Activated CD4-positive, alpha-beta T cell treated with anti-CD3 and anti-CD28 coated beads, Interleukin-2, amount 10 ng/mL, durations not matched to agents 24 days and 14 days (primary cell): ENCODE measurements at regions not wholly inside any gene's neighbourhood (a gene's known extent, or its start where the extent isn't known, plus 50 kb on each side); places are given as distances from the start of the nearest gene placed in this dataset.

Source experiments
- DNase-seq: peaks from one replicate; pipeline ENCODE4 v3.0.0; 2022
- H3K27ac Mint-ChIP-seq: one replicate; pipeline ENCODE4 v1.8.0; 2022; ENCODE audit warnings: mild to moderate bottlenecking, mixed read lengths
- H3K27me3 Mint-ChIP-seq: one replicate; pipeline ENCODE4 v1.8.0; 2022; ENCODE audit warnings: mixed read lengths
- H3K36me3 Mint-ChIP-seq: one replicate; pipeline ENCODE4 v1.8.0; 2022; ENCODE audit warnings: low read depth, mild to moderate bottlenecking, mixed read lengths
- H3K4me1 Mint-ChIP-seq: one replicate; pipeline ENCODE4 v1.8.0; 2021; ENCODE audit warnings: mixed read lengths
- H3K4me3 Mint-ChIP-seq: one replicate; pipeline ENCODE4 v1.8.0; 2022; ENCODE audit warnings: mild to moderate bottlenecking, moderate library complexity, mixed read lengths
- H3K9me3 Mint-ChIP-seq: one replicate; pipeline ENCODE4 v1.8.0; 2021; ENCODE audit warnings: mixed read lengths
- intact Hi-C: fragments of 100-400 bp; cut with micrococcal nuclease; formaldehyde crosslinking; loops from one replicate; pipeline ENCODE4 v1.15.1; 2023

GRCh38 chr6:121838842-121839241 lies 403.4 kb downstream of the GJA1 start:
- H3K27ac Mint-ChIP-seq = no peak overlapping the region
- H3K27me3 Mint-ChIP-seq = no peaks in the 10 kb centered on the region
- intact Hi-C loops = no loop called here
- H3K4me1 Mint-ChIP-seq = no peaks in the 10 kb centered on the region
- H3K4me3 Mint-ChIP-seq = no peak overlapping the region
- peaks cover 5% of the 10 kb centered on the region for H3K9me3 Mint-ChIP-seq
- no peaks in the 10 kb centered on the region for H3K36me3 Mint-ChIP-seq
- no peak for DNase-seq

- intact Hi-C loops = no loop called here
Measured at GRCh38 chr6:121839896-121840295, 404.4 kb downstream of the GJA1 start.

GRCh38 chr6:121844898-121845297 lies 409.5 kb downstream of the GJA1 start:
- intact Hi-C loops = no loop called here
- Mint-ChIP-seq H3K4me1 (no peaks in the 10 kb centered on the region), H3K4me3 (no peak overlapping the region), H3K9me3 (no peaks in the 10 kb centered on the region), H3K36me3 (no peaks in the 10 kb centered on the region), H3K27me3 (no peaks in the 10 kb centered on the region), H3K27ac (no peak overlapping the region)
- DNase-seq = no peak

More at GRCh38 chr6:121839896-121840295, 404.4 kb downstream of the GJA1 start:
- H3K36me3 Mint-ChIP-seq = no peaks in the 10 kb centered on the region
- no peaks in the 10 kb centered on the region for H3K4me1 Mint-ChIP-seq
- no peak for DNase-seq
- peaks cover 2% of the 10 kb centered on the region for H3K9me3 Mint-ChIP-seq
- no peak overlapping the region for H3K27ac Mint-ChIP-seq
- no peaks in the 10 kb centered on the region for H3K27me3 Mint-ChIP-seq
- H3K4me3 Mint-ChIP-seq = no peak overlapping the region

- no peaks in the 10 kb centered on the region for H3K36me3 Mint-ChIP-seq
- no peak overlapping the region for H3K27ac Mint-ChIP-seq
- H3K4me3 Mint-ChIP-seq = no peak overlapping the region
- no peaks in the 10 kb centered on the region for H3K4me1 Mint-ChIP-seq
- H3K9me3 Mint-ChIP-seq = no peaks in the 10 kb centered on the region
- no peaks in the 10 kb centered on the region for H3K27me3 Mint-ChIP-seq
- intact Hi-C loops = loop anchor here (2.0 kb wide), 1 partner anchor 417 kb away; no protein-coding TSS in a partner anchor
- DNase-seq = no peak
Measured at GRCh38 chr6:121847806-121848522, 412.5 kb downstream of the GJA1 start.

- DNase-seq = no peak
- H3K4me1 Mint-ChIP-seq = no peaks in the 10 kb centered on the region
- H3K36me3 Mint-ChIP-seq = no peaks in the 10 kb centered on the region
- intact Hi-C loops = loop anchor here (2.0 kb wide), 1 partner anchor 418 kb away; no protein-coding TSS in a partner anchor
- no peak overlapping the region for H3K4me3 Mint-ChIP-seq
- H3K27ac Mint-ChIP-seq = no peak overlapping the region
- no peaks in the 10 kb centered on the region for H3K9me3 Mint-ChIP-seq
- no peaks in the 10 kb centered on the region for H3K27me3 Mint-ChIP-seq
Measured at GRCh38 chr6:121848523-121849255, 413.2 kb downstream of the GJA1 start.

GRCh38 chr6:121849477-121849876 lies 414.0 kb downstream of the GJA1 start:
- H3K4me1 Mint-ChIP-seq = no peaks in the 10 kb centered on the region
- no peak overlapping the region for H3K27ac Mint-ChIP-seq
- no peaks in the 10 kb centered on the region for H3K36me3 Mint-ChIP-seq
- intact Hi-C loops = loop anchor here (2.0 kb wide), 1 partner anchor 419 kb away; no protein-coding TSS in a partner anchor
- no peak overlapping the region for H3K4me3 Mint-ChIP-seq
- H3K27me3 Mint-ChIP-seq = no peaks in the 10 kb centered on the region
- H3K9me3 Mint-ChIP-seq = no peaks in the 10 kb centered on the region
- peak; percentile 77 for DNase-seq

GRCh38 chr6:121851056-121851455 lies 415.6 kb downstream of the GJA1 start:
- no peak overlapping the region for H3K4me3 Mint-ChIP-seq

GRCh38 chr6:121853686-121854085 lies 418.2 kb downstream of the GJA1 start:
- no peak for DNase-seq
- Mint-ChIP-seq H3K9me3 (no peaks in the 10 kb centered on the region), H3K27me3 (no peaks in the 10 kb centered on the region), H3K27ac (no peak overlapping the region), H3K4me1 (no peaks in the 10 kb centered on the region), H3K4me3 (no peak overlapping the region), H3K36me3 (no peaks in the 10 kb centered on the region)
- intact Hi-C loops = loop anchor here (5.0 kb wide), 1 partner anchor 796 kb away; no protein-coding TSS in a partner anchor

More at GRCh38 chr6:121851056-121851455, 415.6 kb downstream of the GJA1 start:
- intact Hi-C loops = loop anchor here (5.0 kb wide), 1 partner anchor 794 kb away; no protein-coding TSS in a partner anchor
- Mint-ChIP-seq H3K27me3 (no peaks in the 10 kb centered on the region), H3K36me3 (no peaks in the 10 kb centered on the region), H3K9me3 (no peaks in the 10 kb centered on the region), H3K27ac (no peak overlapping the region), H3K4me1 (no peaks in the 10 kb centered on the region)
- DNase-seq = no peak

GRCh38 chr6:121855521-121855920 lies 420.1 kb downstream of the GJA1 start:
- DNase-seq = no peak
- Mint-ChIP-seq H3K4me1 (no peaks in the 10 kb centered on the region), H3K27ac (no peak overlapping the region), H3K9me3 (no peaks in the 10 kb centered on the region), H3K36me3 (no peaks in the 10 kb centered on the region), H3K4me3 (no peak overlapping the region), H3K27me3 (no peaks in the 10 kb centered on the region)
- intact Hi-C loops = no loop called here

- no peak overlapping the region for H3K27ac Mint-ChIP-seq
- intact Hi-C loops = no loop called here
- H3K4me3 Mint-ChIP-seq = no peak overlapping the region
- H3K4me1 Mint-ChIP-seq = no peaks in the 10 kb centered on the region
- H3K36me3 Mint-ChIP-seq = no peaks in the 10 kb centered on the region
- H3K27me3 Mint-ChIP-seq = no peaks in the 10 kb centered on the region
- H3K9me3 Mint-ChIP-seq = no peaks in the 10 kb centered on the region
- no peak for DNase-seq
Measured at GRCh38 chr6:121856296-121856695, 420.9 kb downstream of the GJA1 start.

- no peak for DNase-seq
- intact Hi-C loops = no loop called here
- no peaks in the 10 kb centered on the region for H3K27me3 Mint-ChIP-seq
- H3K4me3 Mint-ChIP-seq = no peak overlapping the region
- no peak overlapping the region for H3K27ac Mint-ChIP-seq
- H3K36me3 Mint-ChIP-seq = no peaks in the 10 kb centered on the region
- H3K9me3 Mint-ChIP-seq = no peaks in the 10 kb centered on the region
- H3K4me1 Mint-ChIP-seq = no peaks in the 10 kb centered on the region
Measured at GRCh38 chr6:121857551-121857950, 422.1 kb downstream of the GJA1 start.

GRCh38 chr6:121858310-121858709 lies 422.9 kb downstream of the GJA1 start:
- H3K4me3 Mint-ChIP-seq = no peak overlapping the region
- no peaks in the 10 kb centered on the region for H3K9me3 Mint-ChIP-seq
- H3K27ac Mint-ChIP-seq = no peak overlapping the region
- no peaks in the 10 kb centered on the region for H3K4me1 Mint-ChIP-seq
- DNase-seq = no peak
- H3K36me3 Mint-ChIP-seq = no peaks in the 10 kb centered on the region
- intact Hi-C loops = no loop called here
- no peaks in the 10 kb centered on the region for H3K27me3 Mint-ChIP-seq

GRCh38 chr6:121858986-121859385 lies 423.5 kb downstream of the GJA1 start:
- Mint-ChIP-seq H3K9me3 (no peaks in the 10 kb centered on the region), H3K36me3 (no peaks in the 10 kb centered on the region), H3K4me3 (no peak overlapping the region), H3K27ac (no peak overlapping the region), H3K4me1 (no peaks in the 10 kb centered on the region), H3K27me3 (no peaks in the 10 kb centered on the region)
- no peak for DNase-seq
- intact Hi-C loops = no loop called here

- Mint-ChIP-seq H3K4me1 (no peaks in the 10 kb centered on the region), H3K27me3 (no peaks in the 10 kb centered on the region), H3K4me3 (no peak overlapping the region), H3K36me3 (no peaks in the 10 kb centered on the region), H3K27ac (no peak overlapping the region), H3K9me3 (no peaks in the 10 kb centered on the region)
- DNase-seq = no peak
- intact Hi-C loops = no loop called here
Measured at GRCh38 chr6:121865811-121866210, 430.4 kb downstream of the GJA1 start.
